A673 (cell line): ENCODE measurements at regions not wholly inside any gene's neighbourhood (a gene's known extent, or its start where the extent isn't known, plus 50 kb on each side); places are given as distances from the start of the nearest gene placed in this dataset.

Source experiments
- BruUV-seq: library from RNA; stranded (reverse); fragments of 400-500 nt; replicated peaks from 2 replicates; lab custom pipeline; 2021; lab: Mats Ljungman, UMichigan
- CTCF ChIA-PET: fragments of 300-600 bp; sonication (Branson Sonifier 250); formaldehyde crosslinking; loops from one replicate; lab custom pipeline; 2022; ENCODE audit warnings: antibody characterized with exemption; lab: Charles Lee
- POLR2A ChIA-PET: fragments of 300-600 bp; sonication (Branson Sonifier 250); formaldehyde crosslinking; loops from one replicate; lab custom pipeline; 2022; ENCODE audit warnings: antibody characterized with exemption; ENCODE audit not compliant: low non-redundant PET; lab: Charles Lee
- DNase-seq: peaks from one replicate; pipeline ENCODE4 v3.0.0-alpha.2; 2015; ENCODE audit warnings: low spot score
- H3K27ac ChIP-seq: fragments of 200-600 bp; sonication (generic); 2 replicates; pipeline ENCODE4 v1.5.1; 2016; ENCODE audit warnings: mixed run types, low read depth, mild to moderate bottlenecking, mixed read lengths, antibody characterized with exemption, low read length; ENCODE audit not compliant: poor library complexity, severe bottlenecking
- H3K27me3 ChIP-seq: fragments of 200-600 bp; sonication (generic); replicated peaks from 2 replicates; pipeline ENCODE4 v1.6.1; 2017; ENCODE audit warnings: mixed run types, low read depth, mild to moderate bottlenecking, mixed read lengths, antibody characterized with exemption, low read length; ENCODE audit not compliant: insufficient read depth, poor library complexity
- H3K36me3 ChIP-seq: fragments of 200-600 bp; sonication (generic); 2 replicates; pipeline ENCODE4 v1.6.1; 2016; ENCODE audit warnings: mixed run types, mild to moderate bottlenecking, mixed read lengths, antibody characterized with exemption, low read length; ENCODE audit not compliant: insufficient read depth, poor library complexity, severe bottlenecking
- H3K4me1 ChIP-seq: fragments of 200-600 bp; sonication (generic); 2 replicates; pipeline ENCODE4 v1.6.1; 2017; ENCODE audit warnings: mixed run types, mild to moderate bottlenecking, mixed read lengths, antibody characterized with exemption, low read length; ENCODE audit not compliant: insufficient read depth, poor library complexity, severe bottlenecking
- H3K4me3 ChIP-seq: fragments of 200-600 bp; sonication (generic); 2 replicates; pipeline ENCODE4 v1.5.1; 2016; ENCODE audit warnings: low read depth, mixed run types, mild to moderate bottlenecking, mixed read lengths, low read length; ENCODE audit not compliant: poor library complexity, severe bottlenecking
- H3K9me3 ChIP-seq: fragments of 200-600 bp; sonication (generic); 2 replicates; pipeline ENCODE4 v1.6.1; 2016; ENCODE audit warnings: mixed run types, low read depth, mild to moderate bottlenecking, mixed read lengths, antibody characterized with exemption, low read length; ENCODE audit not compliant: poor library complexity, severe bottlenecking
- EZH2 ChIP-seq: fragments of 200-600 bp; sonication (generic); IDR thresholded peaks from 2 replicates; pipeline ENCODE4 v1.6.1; 2017; ENCODE audit warnings: borderline replicate concordance, low read depth, mild to moderate bottlenecking, mixed read lengths, antibody characterized with exemption, low read length; ENCODE audit not compliant: poor library complexity, severe bottlenecking
- intact Hi-C: fragments of 100-400 bp; cut with micrococcal nuclease; formaldehyde crosslinking; loops from one replicate; pipeline ENCODE4 v1.10.0; 2022; ENCODE audit not compliant: unreplicated experiment
- TF ChIP-seq, protein P1 (sequence below): fragments of 300-800, 200-600 bp; sonication (generic); conservative IDR thresholded peaks from 2 replicates; pipeline ENCODE4 v1.5.1; 2017; ENCODE audit warnings: low read depth, mild to moderate bottlenecking, antibody characterized with exemption, low read length, moderate library complexity, mixed read lengths

DNA sequence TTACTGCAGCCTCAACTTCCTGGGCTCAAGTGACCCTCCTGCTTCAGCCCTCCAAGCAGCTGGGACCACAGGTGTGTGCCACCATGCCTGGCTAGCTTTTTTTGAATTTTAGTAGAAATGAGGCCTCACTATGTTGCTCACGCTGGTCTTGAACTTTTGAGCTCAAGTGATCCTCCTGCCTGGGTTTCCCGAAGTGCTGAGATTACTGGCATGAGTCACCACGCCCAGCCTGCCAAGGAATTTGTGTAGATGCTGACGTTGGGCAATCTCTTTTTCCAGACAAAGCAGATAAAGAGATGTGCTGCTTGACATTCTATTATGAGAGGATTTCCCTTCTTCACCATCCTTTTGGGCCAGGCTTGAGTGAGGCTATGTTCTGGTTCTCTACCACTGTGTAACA is 254.5 kb upstream of the RPS6KA3 start:
- peak; percentile 64 for DNase-seq

DNA sequence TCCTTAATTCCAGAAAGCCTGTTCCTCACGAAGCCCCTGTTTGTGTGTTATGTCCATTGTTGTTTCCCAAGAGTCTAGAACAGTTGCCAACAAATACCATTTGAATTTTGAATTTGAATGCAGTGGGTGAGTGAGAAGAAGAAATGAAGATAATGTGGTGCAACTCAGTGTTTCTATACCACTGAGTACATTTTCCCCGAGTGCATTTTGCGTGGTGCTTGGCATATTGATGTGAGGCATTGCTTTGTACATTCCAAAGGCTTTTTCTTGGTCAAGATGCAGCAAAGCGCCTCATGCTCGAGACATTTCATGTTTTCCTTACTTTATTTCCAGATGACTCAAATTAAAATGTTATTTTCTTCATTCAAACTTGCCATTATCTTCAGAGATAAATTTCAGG is 253.1 kb upstream of the RPS6KA3 start:
- ChIA-PET POLR2A (no interaction called here), CTCF (no interaction called here)
- Histone ChIP-seq H3K27me3 (no peaks in the 10 kb centered on the region), H3K27ac (no peak overlapping the region), H3K4me1 (no peaks in the 10 kb centered on the region), H3K4me3 (no peak overlapping the region), H3K36me3 (no peaks in the 10 kb centered on the region), H3K9me3 (no peaks in the 10 kb centered on the region)
- BruUV-seq, result no TSS peak
- no peak for TF ChIP-seq EZH2
- TF ChIP-seq, protein P1, sequence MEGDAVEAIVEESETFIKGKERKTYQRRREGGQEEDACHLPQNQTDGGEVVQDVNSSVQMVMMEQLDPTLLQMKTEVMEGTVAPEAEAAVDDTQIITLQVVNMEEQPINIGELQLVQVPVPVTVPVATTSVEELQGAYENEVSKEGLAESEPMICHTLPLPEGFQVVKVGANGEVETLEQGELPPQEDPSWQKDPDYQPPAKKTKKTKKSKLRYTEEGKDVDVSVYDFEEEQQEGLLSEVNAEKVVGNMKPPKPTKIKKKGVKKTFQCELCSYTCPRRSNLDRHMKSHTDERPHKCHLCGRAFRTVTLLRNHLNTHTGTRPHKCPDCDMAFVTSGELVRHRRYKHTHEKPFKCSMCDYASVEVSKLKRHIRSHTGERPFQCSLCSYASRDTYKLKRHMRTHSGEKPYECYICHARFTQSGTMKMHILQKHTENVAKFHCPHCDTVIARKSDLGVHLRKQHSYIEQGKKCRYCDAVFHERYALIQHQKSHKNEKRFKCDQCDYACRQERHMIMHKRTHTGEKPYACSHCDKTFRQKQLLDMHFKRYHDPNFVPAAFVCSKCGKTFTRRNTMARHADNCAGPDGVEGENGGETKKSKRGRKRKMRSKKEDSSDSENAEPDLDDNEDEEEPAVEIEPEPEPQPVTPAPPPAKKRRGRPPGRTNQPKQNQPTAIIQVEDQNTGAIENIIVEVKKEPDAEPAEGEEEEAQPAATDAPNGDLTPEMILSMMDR, result no peak
- no peak for DNase-seq
- intact Hi-C loops, result loop anchor here (10.0 kb wide), 1 partner anchor 1675 kb away; no protein-coding TSS in a partner anchor

More for the DNA sequence above, 254.5 kb upstream of the RPS6KA3 start:
- Histone ChIP-seq H3K4me3 (no peak overlapping the region), H3K9me3 (no peaks in the 10 kb centered on the region), H3K27me3 (no peaks in the 10 kb centered on the region), H3K27ac (no peak overlapping the region), H3K4me1 (no peaks in the 10 kb centered on the region), H3K36me3 (no peaks in the 10 kb centered on the region)
- no TSS peak for BruUV-seq
- no peak for TF ChIP-seq EZH2
- TF ChIP-seq, protein P1, result no peak
- CTCF ChIA-PET, result no interaction called here
- POLR2A ChIA-PET, result no interaction called here
- intact Hi-C loops, result loop anchor here (10.0 kb wide), 1 partner anchor 1674 kb away; no protein-coding TSS in a partner anchor

DNA sequence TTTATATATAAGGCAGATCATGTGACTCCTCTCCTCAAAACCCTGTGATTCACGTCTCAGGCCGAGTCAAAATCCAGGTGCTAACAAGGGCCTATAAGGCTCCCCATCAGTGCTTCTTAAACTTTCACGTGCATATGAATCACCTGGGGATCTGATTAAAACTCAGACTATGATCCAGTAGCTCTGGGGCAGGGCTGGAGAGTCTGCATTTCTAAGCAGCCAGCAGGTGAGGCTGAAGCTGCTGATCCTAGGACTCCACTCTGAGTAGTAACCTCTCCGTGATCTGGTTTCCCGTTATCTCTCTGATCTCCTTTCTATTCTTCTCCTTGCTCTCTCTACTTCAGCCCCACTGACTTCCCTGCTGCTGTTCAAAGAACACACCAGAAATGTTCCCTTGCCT is 252.4 kb upstream of the RPS6KA3 start:
- ChIA-PET CTCF (no interaction called here), POLR2A (no interaction called here)
- H3K27me3 ChIP-seq, result no peaks in the 10 kb centered on the region
- peaks cover 3% of the 10 kb centered on the region for H3K4me1 ChIP-seq
- no TSS peak for BruUV-seq
- no peak overlapping the region for H3K27ac ChIP-seq
- no peaks in the 10 kb centered on the region for H3K9me3 ChIP-seq
- intact Hi-C loops, result no loop called here
- no peaks in the 10 kb centered on the region for H3K36me3 ChIP-seq
- no peak for TF ChIP-seq EZH2
- TF ChIP-seq, protein P1, result no peak
- DNase-seq, result no peak
- no peak overlapping the region for H3K4me3 ChIP-seq
